GM23338 (cell line): ENCODE measurements at regions not wholly inside any gene's neighbourhood (a gene's known extent, or its start where the extent isn't known, plus 50 kb on each side); places are given as distances from the start of the nearest gene placed in this dataset.

Experiments
- ATAC-seq: fragments of 200-7000 bp; cut with Tn5 transposase; 3 replicates; pipeline ENCODE4 v1.9.1; 2020
- DNase-seq: peaks from one replicate; pipeline ENCODE4 v3.0.0-alpha.2; 2015; ENCODE audit warnings: low spot score
- H2AFZ ChIP-seq: fragments of 200-600 bp; sonication (generic); 2 replicates; pipeline ENCODE4 v1.8.0; 2016; ENCODE audit warnings: antibody characterized with exemption, mild to moderate bottlenecking, moderate library complexity
- H3F3A ChIP-seq: fragments of 200-600 bp; sonication (generic); replicated peaks from 2 replicates; pipeline ENCODE4 v1.8.0; 2017; ENCODE audit warnings: antibody characterized with exemption, mixed run types, low read depth
- H3K27ac ChIP-seq: fragments of 200-600 bp; sonication (generic); 2 replicates; pipeline ENCODE4 v1.6.1; 2016; ENCODE audit warnings: low read depth
- H3K27me3 ChIP-seq: fragments of 200-600 bp; sonication (generic); 2 replicates; pipeline ENCODE4 v1.8.0; 2016; ENCODE audit warnings: mild to moderate bottlenecking, mixed run types, moderate library complexity; ENCODE audit not compliant: insufficient read depth
- H3K36me3 ChIP-seq: fragments of 200-600 bp; sonication (generic); 2 replicates; pipeline ENCODE4 v1.8.0; 2016; ENCODE audit warnings: mild to moderate bottlenecking; ENCODE audit not compliant: insufficient read depth
- H3K4me1 ChIP-seq: fragments of 200-600 bp; sonication (generic); 2 replicates; pipeline ENCODE4 v1.8.0; 2016; ENCODE audit warnings: mild to moderate bottlenecking, moderate library complexity; ENCODE audit not compliant: insufficient read depth
- H3K4me2 ChIP-seq: fragments of 200-600 bp; sonication (generic); 2 replicates; pipeline ENCODE4 v1.7.1; 2017; ENCODE audit warnings: mixed run types
- H3K4me3 ChIP-seq: fragments of 200-600 bp; sonication (generic); 2 replicates; pipeline ENCODE4 v1.6.1; 2016; ENCODE audit warnings: mixed run types
- H3K79me2 ChIP-seq: fragments of 200-600 bp; sonication (generic); replicated peaks from 2 replicates; pipeline ENCODE4 v1.8.0; 2017; ENCODE audit warnings: mild to moderate bottlenecking; ENCODE audit not compliant: insufficient read depth
- H3K9me2 ChIP-seq: fragments of 200-600 bp; sonication (generic); 2 replicates; pipeline ENCODE4 v1.8.0; 2017; ENCODE audit not compliant: insufficient read depth
- H4K20me1 ChIP-seq: fragments of 200-600 bp; sonication (generic); replicated peaks from 2 replicates; pipeline ENCODE4 v1.8.0; 2017; ENCODE audit warnings: mild to moderate bottlenecking; ENCODE audit not compliant: insufficient read depth
- H3K27ac Mint-ChIP-seq: 2 replicates; pipeline ENCODE4 v1.8.0; 2020; ENCODE audit warnings: inconsistent platforms, mild to moderate bottlenecking, moderate library complexity, mixed read lengths
- H3K27me3 Mint-ChIP-seq: 3 replicates; pipeline ENCODE4 v1.8.0; 2022; ENCODE audit warnings: low read depth, mild to moderate bottlenecking, moderate library complexity, mixed read lengths, inconsistent platforms; ENCODE audit not compliant: insufficient read depth, poor library complexity
- H3K36me3 Mint-ChIP-seq: 3 replicates; pipeline ENCODE4 v1.8.0; 2021; ENCODE audit warnings: low read depth, mild to moderate bottlenecking, inconsistent platforms, moderate library complexity, mixed read lengths
- H3K4me1 Mint-ChIP-seq: 3 replicates; pipeline ENCODE4 v1.8.0; 2020; ENCODE audit warnings: mild to moderate bottlenecking, inconsistent platforms, mixed read lengths
- H3K4me3 Mint-ChIP-seq: 3 replicates; pipeline ENCODE4 v1.8.0; 2021; ENCODE audit warnings: moderate library complexity, mild to moderate bottlenecking, inconsistent platforms, mixed read lengths
- H3K9me3 Mint-ChIP-seq: 3 replicates; pipeline ENCODE4 v1.8.0; 2020; ENCODE audit warnings: moderate library complexity, mild to moderate bottlenecking, inconsistent platforms, mixed read lengths
- CREB1 ChIP-seq: fragments of 250-450 bp; sonication (Bioruptor Pico); IDR thresholded peaks from 2 replicates; pipeline ENCODE4 v1.5.0; 2020; ENCODE audit warnings: low read depth, mild to moderate bottlenecking, moderate library complexity
- ETS1 ChIP-seq: IDR thresholded peaks from 2 replicates; pipeline ENCODE4 v1.6.1; 2016; ENCODE audit warnings: antibody characterized with exemption
- EZH2 ChIP-seq: fragments of 200-600 bp; sonication (generic); IDR thresholded peaks from one replicate; pipeline ENCODE4 v1.8.0; 2017; ENCODE audit warnings: antibody characterized with exemption, mild to moderate bottlenecking, low read depth; ENCODE audit not compliant: unreplicated experiment
- EZH2phosphoT487 ChIP-seq: fragments of 200-600 bp; sonication (generic); IDR thresholded peaks from one replicate; pipeline ENCODE4 v1.8.1; 2018; ENCODE audit warnings: antibody characterized with exemption; ENCODE audit not compliant: unreplicated experiment
- JUNB ChIP-seq: IDR thresholded peaks from one replicate; pipeline ENCODE4 v1.6.1; 2016; ENCODE audit warnings: antibody characterized with exemption; ENCODE audit not compliant: unreplicated experiment
- NANOG ChIP-seq: IDR thresholded peaks from 2 replicates; pipeline ENCODE4 v1.6.1; 2016; ENCODE audit warnings: antibody characterized with exemption, borderline replicate concordance
- POLR2AphosphoS5 ChIP-seq: IDR thresholded peaks from 2 replicates; pipeline ENCODE4 v1.6.1; 2016; ENCODE audit warnings: antibody characterized with exemption, low read depth
- REST ChIP-seq: IDR thresholded peaks from one replicate; pipeline ENCODE4 v1.6.1; 2018; ENCODE audit warnings: antibody characterized with exemption; ENCODE audit not compliant: unreplicated experiment
- STAT1 ChIP-seq: IDR thresholded peaks from one replicate; pipeline ENCODE4 v1.6.1; 2016; ENCODE audit warnings: antibody characterized with exemption; ENCODE audit not compliant: unreplicated experiment
- ZNF114 ChIP-seq: fragments of 250-450 bp; sonication (Bioruptor Pico); IDR thresholded peaks from 2 replicates; pipeline ENCODE4 v1.5.0; 2020; ENCODE audit warnings: mild to moderate bottlenecking, moderate library complexity
- ZNF331 ChIP-seq: fragments of 250-450 bp; sonication (Bioruptor Pico); IDR thresholded peaks from 2 replicates; pipeline ENCODE4 v1.5.0; 2020; ENCODE audit warnings: low read depth, mild to moderate bottlenecking, moderate library complexity
- TF ChIP-seq, protein P1 (sequence below): fragments of 250-450 bp; sonication (Bioruptor Pico); IDR thresholded peaks from 2 replicates; pipeline ENCODE4 v1.5.0; 2020; ENCODE audit warnings: mild to moderate bottlenecking, moderate library complexity
- TF ChIP-seq, protein P2 (sequence below), 2 experiments: fragments of 200-600 bp in 1 of 2; sonication (generic) in 1 of 2; conservative IDR thresholded peaks; 2 replicates each; pipeline versions ENCODE4 v1.5.1 to v1.6.1; 2016 to 2017; ENCODE audit warnings: antibody characterized with exemption in 2 of 2, low read depth in 2 of 2, mild to moderate bottlenecking in 2 of 2, moderate library complexity in 1 of 2

GRCh38 chr2:236739663-236740062, 170.0 kb downstream of the ACKR3 start:
- Histone ChIP-seq H3K36me3 (no peaks in the 10 kb centered on the region), H3K4me2 (no peak overlapping the region), H3K4me1 (peaks cover 6% of the 10 kb centered on the region), H2AFZ (no peak overlapping the region), H4K20me1 (no peaks in the 10 kb centered on the region), H3K79me2 (no peaks in the 10 kb centered on the region), H3K27ac (no peak overlapping the region), H3F3A (no peaks in the 10 kb centered on the region), H3K4me3 (no peak overlapping the region), H3K27me3 (no peaks in the 10 kb centered on the region), H3K9me2 (peaks cover 3% of the 10 kb centered on the region; the same call in 1 of the 2 replicates)
- H3K27ac Mint-ChIP-seq = no peak overlapping the region
- H3K4me3 Mint-ChIP-seq = no peak overlapping the region
- peaks cover 4% of the 10 kb centered on the region for H3K27me3 Mint-ChIP-seq
- ATAC-seq (no peak), DNase-seq (no peak)
- peaks cover 5% of the 10 kb centered on the region for H3K4me1 Mint-ChIP-seq
- H3K36me3 Mint-ChIP-seq = no peaks in the 10 kb centered on the region
- TF ChIP-seq JUNB (no peak), CREB1 (CRISPR knock-in tag) (no peak), STAT1 (no peak), POLR2AphosphoS5 (no peak), ZNF114 (CRISPR knock-in tag) (no peak), EZH2 (no peak), EZH2phosphoT487 (no peak), NANOG (no peak), ZNF331 (CRISPR knock-in tag) (no peak), REST (no peak), ETS1 (no peak)
- TF ChIP-seq, protein P1, sequence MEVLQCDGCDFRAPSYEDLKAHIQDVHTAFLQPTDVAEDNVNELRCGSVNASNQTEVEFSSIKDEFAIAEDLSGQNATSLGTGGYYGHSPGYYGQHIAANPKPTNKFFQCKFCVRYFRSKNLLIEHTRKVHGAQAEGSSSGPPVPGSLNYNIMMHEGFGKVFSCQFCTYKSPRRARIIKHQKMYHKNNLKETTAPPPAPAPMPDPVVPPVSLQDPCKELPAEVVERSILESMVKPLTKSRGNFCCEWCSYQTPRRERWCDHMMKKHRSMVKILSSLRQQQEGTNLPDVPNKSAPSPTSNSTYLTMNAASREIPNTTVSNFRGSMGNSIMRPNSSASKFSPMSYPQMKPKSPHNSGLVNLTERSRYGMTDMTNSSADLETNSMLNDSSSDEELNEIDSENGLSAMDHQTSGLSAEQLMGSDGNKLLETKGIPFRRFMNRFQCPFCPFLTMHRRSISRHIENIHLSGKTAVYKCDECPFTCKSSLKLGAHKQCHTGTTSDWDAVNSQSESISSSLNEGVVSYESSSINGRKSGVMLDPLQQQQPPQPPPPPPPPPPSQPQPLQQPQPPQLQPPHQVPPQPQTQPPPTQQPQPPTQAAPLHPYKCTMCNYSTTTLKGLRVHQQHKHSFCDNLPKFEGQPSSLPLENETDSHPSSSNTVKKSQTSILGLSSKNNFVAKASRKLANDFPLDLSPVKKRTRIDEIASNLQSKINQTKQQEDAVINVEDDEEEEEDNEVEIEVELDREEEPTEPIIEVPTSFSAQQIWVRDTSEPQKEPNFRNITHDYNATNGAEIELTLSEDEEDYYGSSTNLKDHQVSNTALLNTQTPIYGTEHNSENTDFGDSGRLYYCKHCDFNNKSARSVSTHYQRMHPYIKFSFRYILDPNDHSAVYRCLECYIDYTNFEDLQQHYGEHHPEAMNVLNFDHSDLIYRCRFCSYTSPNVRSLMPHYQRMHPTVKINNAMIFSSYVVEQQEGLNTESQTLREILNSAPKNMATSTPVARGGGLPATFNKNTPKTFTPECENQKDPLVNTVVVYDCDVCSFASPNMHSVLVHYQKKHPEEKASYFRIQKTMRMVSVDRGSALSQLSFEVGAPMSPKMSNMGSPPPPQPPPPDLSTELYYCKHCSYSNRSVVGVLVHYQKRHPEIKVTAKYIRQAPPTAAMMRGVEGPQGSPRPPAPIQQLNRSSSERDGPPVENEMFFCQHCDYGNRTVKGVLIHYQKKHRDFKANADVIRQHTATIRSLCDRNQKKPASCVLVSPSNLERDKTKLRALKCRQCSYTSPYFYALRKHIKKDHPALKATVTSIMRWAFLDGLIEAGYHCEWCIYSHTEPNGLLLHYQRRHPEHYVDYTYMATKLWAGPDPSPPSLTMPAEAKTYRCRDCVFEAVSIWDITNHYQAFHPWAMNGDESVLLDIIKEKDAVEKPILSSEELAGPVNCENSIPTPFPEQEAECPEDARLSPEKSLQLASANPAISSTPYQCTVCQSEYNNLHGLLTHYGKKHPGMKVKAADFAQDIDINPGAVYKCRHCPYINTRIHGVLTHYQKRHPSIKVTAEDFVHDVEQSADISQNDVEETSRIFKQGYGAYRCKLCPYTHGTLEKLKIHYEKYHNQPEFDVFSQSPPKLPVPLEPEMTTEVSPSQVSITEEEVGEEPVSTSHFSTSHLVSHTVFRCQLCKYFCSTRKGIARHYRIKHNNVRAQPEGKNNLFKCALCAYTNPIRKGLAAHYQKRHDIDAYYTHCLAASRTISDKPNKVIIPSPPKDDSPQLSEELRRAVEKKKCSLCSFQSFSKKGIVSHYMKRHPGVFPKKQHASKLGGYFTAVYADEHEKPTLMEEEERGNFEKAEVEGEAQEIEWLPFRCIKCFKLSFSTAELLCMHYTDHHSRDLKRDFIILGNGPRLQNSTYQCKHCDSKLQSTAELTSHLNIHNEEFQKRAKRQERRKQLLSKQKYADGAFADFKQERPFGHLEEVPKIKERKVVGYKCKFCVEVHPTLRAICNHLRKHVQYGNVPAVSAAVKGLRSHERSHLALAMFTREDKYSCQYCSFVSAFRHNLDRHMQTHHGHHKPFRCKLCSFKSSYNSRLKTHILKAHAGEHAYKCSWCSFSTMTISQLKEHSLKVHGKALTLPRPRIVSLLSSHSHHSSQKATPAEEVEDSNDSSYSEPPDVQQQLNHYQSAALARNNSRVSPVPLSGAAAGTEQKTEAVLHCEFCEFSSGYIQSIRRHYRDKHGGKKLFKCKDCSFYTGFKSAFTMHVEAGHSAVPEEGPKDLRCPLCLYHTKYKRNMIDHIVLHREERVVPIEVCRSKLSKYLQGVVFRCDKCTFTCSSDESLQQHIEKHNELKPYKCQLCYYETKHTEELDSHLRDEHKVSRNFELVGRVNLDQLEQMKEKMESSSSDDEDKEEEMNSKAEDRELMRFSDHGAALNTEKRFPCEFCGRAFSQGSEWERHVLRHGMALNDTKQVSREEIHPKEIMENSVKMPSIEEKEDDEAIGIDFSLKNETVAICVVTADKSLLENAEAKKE (CRISPR knock-in tag) = no peak
- TF ChIP-seq, protein P2, sequence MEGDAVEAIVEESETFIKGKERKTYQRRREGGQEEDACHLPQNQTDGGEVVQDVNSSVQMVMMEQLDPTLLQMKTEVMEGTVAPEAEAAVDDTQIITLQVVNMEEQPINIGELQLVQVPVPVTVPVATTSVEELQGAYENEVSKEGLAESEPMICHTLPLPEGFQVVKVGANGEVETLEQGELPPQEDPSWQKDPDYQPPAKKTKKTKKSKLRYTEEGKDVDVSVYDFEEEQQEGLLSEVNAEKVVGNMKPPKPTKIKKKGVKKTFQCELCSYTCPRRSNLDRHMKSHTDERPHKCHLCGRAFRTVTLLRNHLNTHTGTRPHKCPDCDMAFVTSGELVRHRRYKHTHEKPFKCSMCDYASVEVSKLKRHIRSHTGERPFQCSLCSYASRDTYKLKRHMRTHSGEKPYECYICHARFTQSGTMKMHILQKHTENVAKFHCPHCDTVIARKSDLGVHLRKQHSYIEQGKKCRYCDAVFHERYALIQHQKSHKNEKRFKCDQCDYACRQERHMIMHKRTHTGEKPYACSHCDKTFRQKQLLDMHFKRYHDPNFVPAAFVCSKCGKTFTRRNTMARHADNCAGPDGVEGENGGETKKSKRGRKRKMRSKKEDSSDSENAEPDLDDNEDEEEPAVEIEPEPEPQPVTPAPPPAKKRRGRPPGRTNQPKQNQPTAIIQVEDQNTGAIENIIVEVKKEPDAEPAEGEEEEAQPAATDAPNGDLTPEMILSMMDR (conservative IDR thresholded peaks at IDR 0.05; ENCODE audit: low read depth in 2 of 2) = no peak
- no peaks in the 10 kb centered on the region; the same call in 2 of the 3 replicates for H3K9me3 Mint-ChIP-seq
